ENCODE measurements at regions not wholly inside any gene's neighbourhood (a gene's known extent, or its start where the extent isn't known, plus 50 kb on each side); places are given as distances from the start of the nearest gene placed in this dataset.
A peak's percentile ranks its signal among the peaks of the same experiment; 100 is the strongest.

DNA sequence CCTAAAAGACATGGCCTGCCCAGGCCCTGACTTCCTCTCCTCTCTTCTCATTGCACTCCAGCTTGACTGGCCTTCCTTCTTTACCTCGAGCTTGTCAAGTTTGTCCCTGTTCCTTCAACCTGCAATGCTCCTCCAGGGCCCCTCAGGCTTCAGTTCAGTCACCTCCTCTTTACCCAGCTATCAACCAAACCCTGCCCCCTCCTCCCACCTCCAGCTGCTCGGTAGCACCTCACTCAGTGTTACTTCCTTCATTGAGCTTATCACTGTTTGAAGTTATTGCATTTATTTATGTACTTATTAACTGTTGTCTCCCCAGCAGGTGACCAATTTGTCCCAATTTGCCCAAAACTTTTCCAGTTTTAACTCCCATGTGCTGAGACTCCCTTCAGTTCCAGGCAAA lies 95.8 kb upstream of the UBE2E1 start:
- Histone ChIP-seq H3K36me3 (ENCODE audit: insufficient read depth, insufficient read length, low read length) (no peaks in the 10 kb centered on the region), H3K4me1 (ENCODE audit: insufficient read depth, insufficient read length) (no peaks in the 10 kb centered on the region), H3K9me3 (ENCODE audit: insufficient read depth, low read length) (0 out of 2 replicates have a peak, but pooled peaks cover 2% of the 10 kb centered on the region), H3K4me3 (ENCODE audit: insufficient read length, low read depth) (no peak overlapping the region), H3K27me3 (ENCODE audit: insufficient read depth, insufficient read length) (no peaks in the 10 kb centered on the region), H3K9ac (ENCODE audit: insufficient read length, low read depth) (no peak overlapping the region)
- no peak for TF ChIP-seq SUZ12 (IDR thresholded peaks at IDR 0.05; ENCODE audit: extremely low read depth, insufficient read depth, insufficient read length)
- TF ChIP-seq ZNF274 (IDR thresholded peaks at IDR 0.05; ENCODE audit: low read depth, low read length): no peak
- TF ChIP-seq YY1 (IDR thresholded peaks at IDR 0.05; ENCODE audit: insufficient read depth, insufficient read length): no peak
- DNase-seq (ENCODE audit: low read depth, low spot score): no peak

DNA sequence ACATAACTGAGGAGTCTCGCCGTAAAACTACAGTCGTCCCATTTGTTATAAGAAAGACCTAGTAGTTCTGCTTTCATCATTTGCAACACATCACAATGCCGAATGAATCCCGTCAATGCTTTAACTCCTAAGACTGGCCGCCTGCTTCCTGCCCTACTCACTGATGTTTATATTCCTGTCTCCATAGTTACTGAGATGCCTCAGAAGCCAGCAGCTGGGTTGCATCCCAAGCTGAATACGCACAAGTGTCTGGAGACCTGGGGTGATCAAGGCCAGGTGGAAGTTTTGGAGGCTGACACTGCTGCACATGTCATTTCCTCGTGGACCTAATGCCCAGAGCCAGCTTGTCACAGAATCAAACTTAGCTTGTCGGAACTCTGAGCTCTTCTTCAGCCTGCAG lies 95.2 kb upstream of the UBE2E1 start:
- no peak for TF ChIP-seq ZNF274 (IDR thresholded peaks at IDR 0.05; ENCODE audit: low read depth, low read length)
- TF ChIP-seq YY1 (IDR thresholded peaks at IDR 0.05; ENCODE audit: insufficient read depth, insufficient read length): no peak
- no peak for TF ChIP-seq SUZ12 (IDR thresholded peaks at IDR 0.05; ENCODE audit: extremely low read depth, insufficient read depth, insufficient read length)
- Histone ChIP-seq H3K9ac (ENCODE audit: insufficient read length, low read depth) (no peak overlapping the region), H3K36me3 (ENCODE audit: insufficient read depth, insufficient read length, low read length) (no peaks in the 10 kb centered on the region), H3K9me3 (ENCODE audit: insufficient read depth, low read length) (peaks cover 8% of the 10 kb centered on the region), H3K4me3 (ENCODE audit: insufficient read length, low read depth) (no peak overlapping the region), H3K4me1 (ENCODE audit: insufficient read depth, insufficient read length) (no peaks in the 10 kb centered on the region), H3K27me3 (ENCODE audit: insufficient read depth, insufficient read length) (no peaks in the 10 kb centered on the region)
- peak; percentile 70 for DNase-seq (ENCODE audit: low read depth, low spot score)

- no peaks in the 10 kb centered on the region for H3K27me3 ChIP-seq (ENCODE audit: insufficient read depth, insufficient read length)
- H3K4me1 ChIP-seq (ENCODE audit: insufficient read depth, insufficient read length): no peaks in the 10 kb centered on the region
- no peaks in the 10 kb centered on the region for H3K36me3 ChIP-seq (ENCODE audit: insufficient read depth, insufficient read length, low read length)
- no peak overlapping the region for H3K9ac ChIP-seq (ENCODE audit: insufficient read length, low read depth)
- H3K4me3 ChIP-seq (ENCODE audit: insufficient read length, low read depth): no peak overlapping the region
- no peak for TF ChIP-seq YY1 (IDR thresholded peaks at IDR 0.05; ENCODE audit: insufficient read depth, insufficient read length)
- TF ChIP-seq ZNF274 (IDR thresholded peaks at IDR 0.05; ENCODE audit: low read depth, low read length): no peak
- TF ChIP-seq SUZ12 (IDR thresholded peaks at IDR 0.05; ENCODE audit: extremely low read depth, insufficient read depth, insufficient read length): no peak
- peaks cover 14% of the 10 kb centered on the region for H3K9me3 ChIP-seq (ENCODE audit: insufficient read depth, low read length)
- no peak for DNase-seq (ENCODE audit: low read depth, low spot score)
Measured at GRCh38 chr3:23711916-23712494, 93.8 kb upstream of the UBE2E1 start.

GRCh38 chr3:23712656-23713559 lies 92.8 kb upstream of the UBE2E1 start:
- peak; percentile 76 for DNase-seq (ENCODE audit: low read depth, low spot score)
- H3K4me3 ChIP-seq (ENCODE audit: insufficient read length, low read depth): no peak overlapping the region
- no peaks in the 10 kb centered on the region for H3K27me3 ChIP-seq (ENCODE audit: insufficient read depth, insufficient read length)
- no peak overlapping the region for H3K9ac ChIP-seq (ENCODE audit: insufficient read length, low read depth)
- TF ChIP-seq ZNF274 (IDR thresholded peaks at IDR 0.05; ENCODE audit: low read depth, low read length) (no peak), SUZ12 (IDR thresholded peaks at IDR 0.05; ENCODE audit: extremely low read depth, insufficient read depth, insufficient read length) (no peak), YY1 (IDR thresholded peaks at IDR 0.05; ENCODE audit: insufficient read depth, insufficient read length) (no peak)
- H3K4me1 ChIP-seq (ENCODE audit: insufficient read depth, insufficient read length): no peaks in the 10 kb centered on the region
- H3K36me3 ChIP-seq (ENCODE audit: insufficient read depth, insufficient read length, low read length): no peaks in the 10 kb centered on the region
- peaks cover 14% of the 10 kb centered on the region for H3K9me3 ChIP-seq (ENCODE audit: insufficient read depth, low read length)

DNA sequence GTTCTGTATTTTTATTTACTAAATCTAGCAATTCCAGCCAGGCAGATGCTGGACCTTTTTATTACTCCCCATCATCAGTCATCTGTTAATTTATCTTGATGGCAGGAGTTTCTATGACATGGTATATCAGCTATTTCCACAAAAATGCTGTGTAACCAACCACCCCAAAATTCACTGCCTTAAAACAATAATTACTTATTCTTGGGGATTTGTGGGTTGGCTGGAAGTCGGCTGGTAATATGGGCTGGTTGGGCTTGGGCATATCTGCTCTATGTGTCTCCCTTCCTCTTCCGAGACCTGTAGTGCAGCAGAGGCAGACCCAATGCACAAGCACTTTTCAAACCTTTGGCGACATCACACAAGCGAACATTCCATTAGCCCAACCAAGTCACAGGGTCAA lies 92.1 kb upstream of the UBE2E1 start:
- H3K4me3 ChIP-seq (ENCODE audit: insufficient read length, low read depth): no peak overlapping the region
- H3K27me3 ChIP-seq (ENCODE audit: insufficient read depth, insufficient read length): no peaks in the 10 kb centered on the region
- H3K9me3 ChIP-seq (ENCODE audit: insufficient read depth, low read length): peaks cover 14% of the 10 kb centered on the region
- H3K4me1 ChIP-seq (ENCODE audit: insufficient read depth, insufficient read length): no peaks in the 10 kb centered on the region
- H3K36me3 ChIP-seq (ENCODE audit: insufficient read depth, insufficient read length, low read length): no peaks in the 10 kb centered on the region
- DNase-seq (ENCODE audit: low read depth, low spot score): no peak
- H3K9ac ChIP-seq (ENCODE audit: insufficient read length, low read depth): no peak overlapping the region
- TF ChIP-seq SUZ12 (IDR thresholded peaks at IDR 0.05; ENCODE audit: extremely low read depth, insufficient read depth, insufficient read length) (no peak), ZNF274 (IDR thresholded peaks at IDR 0.05; ENCODE audit: low read depth, low read length) (no peak), YY1 (IDR thresholded peaks at IDR 0.05; ENCODE audit: insufficient read depth, insufficient read length) (no peak)

GRCh38 chr3:23720059-23720458 lies 85.7 kb upstream of the UBE2E1 start:
- Histone ChIP-seq H3K9me3 (ENCODE audit: insufficient read depth, low read length) (peaks cover 11% of the 10 kb centered on the region), H3K9ac (ENCODE audit: insufficient read length, low read depth) (no peak overlapping the region), H3K4me3 (ENCODE audit: insufficient read length, low read depth) (no peak overlapping the region), H3K27me3 (ENCODE audit: insufficient read depth, insufficient read length) (no peaks in the 10 kb centered on the region), H3K4me1 (ENCODE audit: insufficient read depth, insufficient read length) (no peaks in the 10 kb centered on the region), H3K36me3 (ENCODE audit: insufficient read depth, insufficient read length, low read length) (no peaks in the 10 kb centered on the region)
- TF ChIP-seq YY1 (IDR thresholded peaks at IDR 0.05; ENCODE audit: insufficient read depth, insufficient read length): no peak
- no peak for TF ChIP-seq ZNF274 (IDR thresholded peaks at IDR 0.05; ENCODE audit: low read depth, low read length)
- TF ChIP-seq SUZ12 (IDR thresholded peaks at IDR 0.05; ENCODE audit: extremely low read depth, insufficient read depth, insufficient read length): no peak
- no peak for DNase-seq (ENCODE audit: low read depth, low spot score)

DNA sequence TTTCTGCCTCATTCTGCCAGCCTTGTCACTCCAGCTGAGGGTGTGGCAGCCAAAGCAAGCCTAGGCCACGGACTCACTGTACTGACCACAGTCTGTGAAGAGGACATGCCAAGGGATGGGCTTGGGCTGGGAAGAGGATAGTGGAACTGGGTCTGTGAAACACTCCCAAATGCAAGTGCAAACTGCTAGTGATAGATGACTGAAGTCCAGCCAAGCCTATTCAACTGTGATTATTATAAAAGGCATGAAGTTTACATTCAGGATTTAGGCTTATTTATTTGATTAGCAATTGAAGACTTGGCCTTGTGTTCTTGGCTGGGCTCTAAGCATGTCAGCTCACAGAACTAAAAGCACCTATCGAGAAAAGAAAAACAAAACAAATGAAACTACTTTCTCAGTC lies 84.9 kb upstream of the UBE2E1 start:
- DNase-seq (ENCODE audit: low read depth, low spot score): no peak
- Histone ChIP-seq H3K9ac (ENCODE audit: insufficient read length, low read depth) (no peak overlapping the region), H3K9me3 (ENCODE audit: insufficient read depth, low read length) (peaks cover 3% of the 10 kb centered on the region), H3K27me3 (ENCODE audit: insufficient read depth, insufficient read length) (no peaks in the 10 kb centered on the region), H3K4me3 (ENCODE audit: insufficient read length, low read depth) (no peak overlapping the region), H3K4me1 (ENCODE audit: insufficient read depth, insufficient read length) (no peaks in the 10 kb centered on the region), H3K36me3 (ENCODE audit: insufficient read depth, insufficient read length, low read length) (no peaks in the 10 kb centered on the region)
- TF ChIP-seq SUZ12 (IDR thresholded peaks at IDR 0.05; ENCODE audit: extremely low read depth, insufficient read depth, insufficient read length) (no peak), ZNF274 (IDR thresholded peaks at IDR 0.05; ENCODE audit: low read depth, low read length) (no peak), YY1 (IDR thresholded peaks at IDR 0.05; ENCODE audit: insufficient read depth, insufficient read length) (no peak)

All from NT2/D1 (cell line).